Esophagus muscularis mucosa (tissue), 4 donors: ENCODE measurements at regions not wholly inside any gene's neighbourhood (a gene's known extent, or its start where the extent isn't known, plus 50 kb on each side); places are given as distances from the start of the nearest gene placed in this dataset.

ENCODE experiments used
- DNase-seq: peaks from one replicate; pipeline ENCODE4 v3.0.0-alpha.2; 2017; ENCODE audit errors: extremely low spot score
- H3K27ac ChIP-seq, 4 donors: fragments of 200-600 bp; sonication (generic); replicated peaks in 1 of 4; 1 replicate in 3 of 4; 2 replicates in 1 of 4; pipeline ENCODE4 v1.5.1; 2016 to 2019; ENCODE audit warnings: mild to moderate bottlenecking in 1 of 4
- H3K27me3 ChIP-seq, 4 donors: fragments of 200-600 bp; sonication (generic); one replicate each; pipeline versions ENCODE4 v1.5.1 to v1.6.0; 2016 to 2019
- H3K36me3 ChIP-seq, 4 donors: fragments of 200-600 bp; sonication (generic); one replicate each; pipeline ENCODE4 v1.5.1; 2016 to 2019
- H3K4me1 ChIP-seq, 4 donors: fragments of 200-600 bp; sonication (generic); one replicate each; pipeline ENCODE4 v1.5.1; 2016 to 2019
- H3K4me3 ChIP-seq, 4 donors: fragments of 200-600 bp; sonication (generic); 1 replicate in 2 of 4; 2 replicates in 2 of 4; pipeline ENCODE4 v1.5.1; 2016 to 2019; ENCODE audit warnings: mild to moderate bottlenecking in 4 of 4, moderate library complexity in 1 of 4
- H3K9me3 ChIP-seq, 4 donors: fragments of 200-600 bp; sonication (generic); 1 replicate in 3 of 4; 2 replicates in 1 of 4; pipeline ENCODE4 v1.5.1; 2016 to 2019
- CTCF ChIP-seq, 3 experiments: fragments of 200-600 bp in 2 of 3; fragments of 450-650 bp in 1 of 3; sonication (generic) in 2 of 3; IDR thresholded peaks; one replicate each; pipeline ENCODE4 v1.5.1; 2017 to 2019; ENCODE audit warnings: antibody characterized with exemption in 3 of 3, mild to moderate bottlenecking in 2 of 3, moderate library complexity in 1 of 3
- EP300 ChIP-seq: sonication (generic); formaldehyde crosslinking; IDR thresholded peaks from one replicate; pipeline ENCODE4 v1.6.1; 2017; ENCODE audit warnings: antibody characterized with exemption
- POLR2A ChIP-seq: fragments of 450-650 bp; IDR thresholded peaks from one replicate; pipeline ENCODE4 v1.6.1; 2017; ENCODE audit warnings: antibody characterized with exemption, moderate library complexity, mild to moderate bottlenecking, low read depth
- POLR2AphosphoS5 ChIP-seq, 2 donors: sonication (generic); formaldehyde crosslinking; IDR thresholded peaks; one replicate each; pipeline ENCODE4 v1.6.1; 2017; ENCODE audit warnings: antibody characterized with exemption in 2 of 2
- WGBS: methylation state at CpG from one replicate; pipeline ENCODE4 v1.1.5; 2018; 5-methylcytosine and 5-hydroxymethylcytosine counted together
- intact Hi-C: fragments of 100-400 bp; cut with DNase I; formaldehyde crosslinking; loops from one replicate; pipeline ENCODE4 v1.15.1; 2023

- Histone ChIP-seq H3K36me3 (no peaks in the 10 kb centered on the region), H3K9me3 (no peaks in the 10 kb centered on the region), H3K27ac (no peak overlapping the region), H3K4me1 (no peaks in the 10 kb centered on the region), H3K27me3 (no peaks in the 10 kb centered on the region), H3K4me3 (no peak overlapping the region)
- 75% methylated on average over 2 of the region's 2 CpGs for WGBS
- no peak for DNase-seq
- intact Hi-C loops = no loop called here
- TF ChIP-seq POLR2AphosphoS5 (IDR thresholded peaks at IDR 0.05) = no peak
Observed at GRCh38 chr7:13153266-13153665, 465.8 kb downstream of the ARL4A start.

DNA sequence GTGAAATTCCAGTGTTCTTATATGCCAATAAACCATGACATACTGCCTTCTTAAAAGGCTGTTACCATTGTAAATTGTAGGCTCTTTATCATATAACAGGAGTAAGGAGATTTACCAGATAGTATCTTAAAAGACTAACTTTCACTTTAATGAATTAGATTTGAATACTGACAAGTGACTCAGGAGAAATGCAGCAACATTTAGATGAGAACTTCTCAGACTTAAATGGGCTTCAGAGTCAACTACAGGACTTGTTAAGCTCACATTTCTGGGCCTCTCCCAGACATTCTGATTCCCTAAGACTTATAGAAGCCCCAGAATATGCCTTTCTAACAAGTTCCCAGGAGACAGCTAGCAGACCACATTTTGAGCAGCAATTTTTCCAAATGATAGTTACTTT is 466.3 kb downstream of the ARL4A start:
- intact Hi-C loops = no loop called here
- H3K36me3 ChIP-seq = no peaks in the 10 kb centered on the region
- H3K4me3 ChIP-seq = no peak overlapping the region
- TF ChIP-seq POLR2AphosphoS5 (IDR thresholded peaks at IDR 0.05) (no peak), CTCF (IDR thresholded peaks at IDR 0.05) (no peak), EP300 (no peak), POLR2A (no peak)
- H3K27ac ChIP-seq = no peak overlapping the region
- no peaks in the 10 kb centered on the region for H3K27me3 ChIP-seq
- no peaks in the 10 kb centered on the region for H3K9me3 ChIP-seq
- no peak for DNase-seq
- H3K4me1 ChIP-seq = no peaks in the 10 kb centered on the region

- Histone ChIP-seq H3K4me1 (no peaks in the 10 kb centered on the region), H3K27me3 (no peaks in the 10 kb centered on the region), H3K9me3 (no peaks in the 10 kb centered on the region), H3K27ac (no peak overlapping the region), H3K4me3 (no peak overlapping the region), H3K36me3 (no peaks in the 10 kb centered on the region)
- intact Hi-C loops = no loop called here
- DNase-seq = no peak
- TF ChIP-seq EP300 = no peak
- no peak for TF ChIP-seq CTCF (IDR thresholded peaks at IDR 0.05)
- TF ChIP-seq POLR2A = no peak
- no peak for TF ChIP-seq POLR2AphosphoS5 (IDR thresholded peaks at IDR 0.05)
- 50% methylated on average over 1 of the region's 1 CpG for WGBS
Observed at GRCh38 chr7:13155188-13155587, 467.8 kb downstream of the ARL4A start.

- 75% methylated on average over 1 of the region's 1 CpG for WGBS
Observed at GRCh38 chr7:13159003-13159402, 471.6 kb downstream of the ARL4A start.

GRCh38 chr7:13159467-13160184 is 472.2 kb downstream of the ARL4A start:
- H3K27me3 ChIP-seq = no peaks in the 10 kb centered on the region
- H3K27ac ChIP-seq = no peak overlapping the region
- 78% methylated on average over 2 of the region's 2 CpGs for WGBS
- DNase-seq = no peak
- no peaks in the 10 kb centered on the region for H3K36me3 ChIP-seq
- H3K9me3 ChIP-seq = no peaks in the 10 kb centered on the region
- intact Hi-C loops = no loop called here
- TF ChIP-seq POLR2AphosphoS5 (IDR thresholded peaks at IDR 0.05) = no peak
- TF ChIP-seq POLR2A = no peak
- no peak for TF ChIP-seq EP300
- TF ChIP-seq CTCF (IDR thresholded peaks at IDR 0.05) = no peak
- no peak overlapping the region for H3K4me3 ChIP-seq
- H3K4me1 ChIP-seq = no peaks in the 10 kb centered on the region

More at GRCh38 chr7:13159003-13159402, 471.6 kb downstream of the ARL4A start:
- intact Hi-C loops = no loop called here
- H3K9me3 ChIP-seq = no peaks in the 10 kb centered on the region
- no peak for DNase-seq
- no peaks in the 10 kb centered on the region for H3K27me3 ChIP-seq
- TF ChIP-seq POLR2A (no peak), CTCF (IDR thresholded peaks at IDR 0.05) (no peak), EP300 (no peak), POLR2AphosphoS5 (IDR thresholded peaks at IDR 0.05) (no peak)
- no peaks in the 10 kb centered on the region for H3K36me3 ChIP-seq
- no peak overlapping the region for H3K4me3 ChIP-seq
- no peaks in the 10 kb centered on the region for H3K4me1 ChIP-seq
- no peak overlapping the region for H3K27ac ChIP-seq
